B cell (primary cell): ENCODE measurements at regions not wholly inside any gene's neighbourhood (a gene's known extent, or its start where the extent isn't known, plus 50 kb on each side); places are given as distances from the start of the nearest gene placed in this dataset.

ENCODE experiments used
- CTCF ChIP-seq: fragments of 200-600 bp; IDR thresholded peaks from one replicate; pipeline ENCODE4 v1.8.0; 2022; ENCODE audit warnings: antibody characterized with exemption, mild to moderate bottlenecking
- EZH2 ChIP-seq: IDR thresholded peaks from 2 replicates; pipeline ENCODE4 v1.6.1; 2012; ENCODE audit warnings: borderline replicate concordance, low read depth, mild to moderate bottlenecking, moderate library complexity, low read length; ENCODE audit not compliant: insufficient read depth, poor library complexity, severe bottlenecking

GRCh38 chr5:174489215-174489614, 235.2 kb upstream of the MSX2 start:
- TF ChIP-seq CTCF (no peak), EZH2 (no peak)
